Lower leg skin (tissue), 3 donors: ENCODE measurements at regions not wholly inside any gene's neighbourhood (a gene's known extent, or its start where the extent isn't known, plus 50 kb on each side); places are given as distances from the start of the nearest gene placed in this dataset.

Experiments used
- CTCF ChIP-seq, 3 donors: fragments of 450-650 bp; IDR thresholded peaks; one replicate each; pipeline ENCODE4 v1.5.1; 2016; ENCODE audit warnings: antibody characterized with exemption in 3 of 3, mild to moderate bottlenecking in 3 of 3, moderate library complexity in 2 of 3
- POLR2A ChIP-seq, 2 donors: fragments of 450-650 bp; IDR thresholded peaks; one replicate each; pipeline ENCODE4 v1.6.1; 2016 to 2017; ENCODE audit warnings: antibody characterized with exemption in 2 of 2, mild to moderate bottlenecking in 1 of 2, moderate library complexity in 1 of 2

- TF ChIP-seq CTCF (IDR thresholded peaks at IDR 0.05) (no peak), POLR2A (IDR thresholded peaks at IDR 0.05) (no peak)
These were observed 1392.4 kb upstream of the CELF2 start for GRCh38 chr10:9625304-9625703.
